ENCODE measurements at regions not wholly inside any gene's neighbourhood (a gene's known extent, or its start where the extent isn't known, plus 50 kb on each side); places are given as distances from the start of the nearest gene placed in this dataset.
"Not testable (repeated sequence)": the region's sequence is repeated elsewhere in the genome, so short reads cannot be mapped to it uniquely, and the experiment has no call there.

DNA sequence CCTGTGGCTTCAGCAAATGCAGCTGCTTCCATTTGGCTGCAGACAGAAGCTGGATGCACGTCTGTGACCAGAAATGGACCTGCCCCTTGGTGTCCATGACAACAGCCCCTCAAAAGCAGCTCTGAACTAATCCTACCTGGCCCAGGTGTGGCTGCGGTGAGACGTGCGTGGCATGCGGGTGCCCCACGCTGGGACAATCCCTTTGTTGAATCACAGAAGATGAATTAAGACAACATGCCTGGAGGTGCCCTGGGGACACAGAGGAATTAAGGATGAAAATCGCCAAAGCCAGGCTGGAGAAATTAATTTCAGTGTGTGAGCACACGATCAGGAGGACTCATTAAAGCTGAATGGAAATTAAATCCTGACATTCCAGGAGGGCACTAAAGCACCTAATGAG lies 281.2 kb upstream of the SFSWAP start:
- Histone ChIP-seq H3K9me3 (ENCODE audit: control extremely low read depth in 1 of 5, control insufficient read depth in 4 of 5, insufficient read depth in 2 of 5, low read depth in 1 of 5, low read length in 4 of 5) (peaks cover 0 to 12% (median 7%) of the 10 kb centered on the region in 5 experiments), H3K27me3 (replicated peaks in 2 of 5; ENCODE audit: control insufficient read depth in 4 of 5, insufficient read depth in 5 of 5, low read length in 4 of 5) (peaks cover 0 to 39% (median 6%) of the 10 kb centered on the region in 5 experiments)
- DNase-seq; H3K4me3 ChIP-seq (ENCODE audit: control insufficient read depth in 1 of 7, extremely low read depth in 1 of 7, insufficient read depth in 4 of 7, low read depth in 2 of 7, low read length in 6 of 7); H3K36me3 ChIP-seq (ENCODE audit: control insufficient read depth in 4 of 4, insufficient read depth in 4 of 4, low read length in 3 of 4); CTCF ChIA-PET; H3K27ac ChIP-seq (ENCODE audit: insufficient read depth in 1 of 2, low read depth in 1 of 2, low read length in 2 of 2, poor library complexity in 1 of 2, severe bottlenecking in 2 of 2); H3K4me1 ChIP-seq (ENCODE audit: control extremely low read depth in 1 of 4, control insufficient read depth in 4 of 4, insufficient read depth in 4 of 4, low read length in 3 of 4); POLR2A ChIA-PET: not testable (repeated sequence)
- 62% methylated on average over 4 of the region's 8 CpGs for WGBS (ENCODE audit: insufficient coverage)

DNA sequence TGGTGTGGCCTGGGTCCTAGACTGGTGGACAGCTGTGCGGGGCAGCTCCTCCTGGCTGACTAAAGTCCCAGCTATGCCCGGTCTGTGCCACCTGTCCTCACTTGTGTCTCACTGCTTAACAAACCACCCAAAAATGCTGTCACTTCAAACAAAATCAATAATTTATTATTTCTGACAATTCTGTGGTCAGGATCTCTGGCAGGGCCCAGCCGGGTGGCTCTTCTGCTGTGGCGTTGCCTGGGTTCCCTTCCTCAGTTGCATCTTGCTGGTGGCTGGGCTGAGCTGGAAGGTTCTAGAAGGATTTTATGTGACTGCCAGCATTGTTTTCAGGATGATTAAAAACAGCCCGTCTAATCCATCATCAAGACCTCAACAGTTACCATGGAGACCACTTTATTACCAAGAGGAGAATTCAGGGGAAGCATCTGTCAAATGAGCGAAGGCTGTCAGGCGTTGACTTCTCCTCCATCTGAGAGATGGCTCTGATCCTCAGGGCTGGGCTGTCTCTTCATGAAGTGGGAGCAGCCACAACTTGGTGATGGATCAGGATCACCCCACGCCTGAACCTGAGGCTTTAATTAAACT lies 280.6 kb upstream of the SFSWAP start:
- 97% methylated on average over 3 of the region's 8 CpGs for WGBS (ENCODE audit: insufficient coverage)
- CTCF ChIA-PET = interaction anchor here (1.3 kb wide), 1 partner anchor 325 kb away, joined by 3 read pairs; no protein-coding TSS in a partner anchor
- Histone ChIP-seq H3K4me1 (ENCODE audit: control extremely low read depth in 1 of 4, control insufficient read depth in 4 of 4, insufficient read depth in 4 of 4, low read length in 3 of 4) (peaks cover 0 to 3% (median 1%) of the 10 kb centered on the region in 4 experiments), H3K4me3 (ENCODE audit: control insufficient read depth in 1 of 7, extremely low read depth in 1 of 7, insufficient read depth in 4 of 7, low read depth in 2 of 7, low read length in 6 of 7) (no peak overlapping the region), H3K27me3 (replicated peaks in 2 of 5; ENCODE audit: control insufficient read depth in 4 of 5, insufficient read depth in 5 of 5, low read length in 4 of 5) (peaks cover 0 to 45% (median 6%) of the 10 kb centered on the region in 5 experiments), H3K36me3 (ENCODE audit: control insufficient read depth in 4 of 4, insufficient read depth in 4 of 4, low read length in 3 of 4) (no peaks in the 10 kb centered on the region), H3K9me3 (ENCODE audit: control extremely low read depth in 1 of 5, control insufficient read depth in 4 of 5, insufficient read depth in 2 of 5, low read depth in 1 of 5, low read length in 4 of 5) (peaks cover 0 to 8% (median 3%) of the 10 kb centered on the region in 5 experiments), H3K27ac (ENCODE audit: insufficient read depth in 1 of 2, low read depth in 1 of 2, low read length in 2 of 2, poor library complexity in 1 of 2, severe bottlenecking in 2 of 2) (no peak overlapping the region)
- no peak for DNase-seq
- POLR2A ChIA-PET = no interaction called here

DNA sequence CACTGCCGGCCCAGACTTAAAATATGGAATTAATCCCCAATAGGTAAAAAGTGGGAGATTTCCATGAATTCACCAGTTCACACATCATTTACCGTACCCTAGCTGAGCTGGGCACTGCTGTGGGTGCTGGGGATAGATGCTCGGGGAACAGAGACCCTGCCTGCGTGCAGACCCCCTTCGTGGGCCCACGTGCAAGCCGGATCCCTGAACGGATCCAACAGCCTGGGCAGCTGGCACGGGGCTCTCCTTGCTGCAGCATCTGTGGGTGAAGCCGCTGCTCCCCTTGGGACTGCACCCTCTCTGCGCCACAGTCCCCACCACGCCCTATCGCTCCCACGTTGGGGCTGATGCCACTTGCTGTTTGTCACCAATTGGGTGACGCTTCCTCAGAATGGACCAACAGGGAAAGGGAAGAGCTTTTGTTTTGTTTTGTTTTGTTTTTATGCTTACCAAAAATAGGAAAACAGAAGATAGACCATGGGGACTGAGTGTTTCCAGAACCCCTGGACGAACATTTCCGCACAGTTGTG lies 279.7 kb upstream of the SFSWAP start:
- DNase-seq; H3K9me3 ChIP-seq (ENCODE audit: control extremely low read depth in 1 of 5, control insufficient read depth in 4 of 5, insufficient read depth in 2 of 5, low read depth in 1 of 5, low read length in 4 of 5); POLR2A ChIA-PET; H3K4me1 ChIP-seq (ENCODE audit: control extremely low read depth in 1 of 4, control insufficient read depth in 4 of 4, insufficient read depth in 4 of 4, low read length in 3 of 4); H3K36me3 ChIP-seq (ENCODE audit: control insufficient read depth in 4 of 4, insufficient read depth in 4 of 4, low read length in 3 of 4); H3K27ac ChIP-seq (ENCODE audit: insufficient read depth in 1 of 2, low read depth in 1 of 2, low read length in 2 of 2, poor library complexity in 1 of 2, severe bottlenecking in 2 of 2); H3K4me3 ChIP-seq (ENCODE audit: control insufficient read depth in 1 of 7, extremely low read depth in 1 of 7, insufficient read depth in 4 of 7, low read depth in 2 of 7, low read length in 6 of 7): not testable (repeated sequence)
- WGBS (ENCODE audit: insufficient coverage) = 94% methylated on average over 8 of the region's 17 CpGs
- CTCF ChIA-PET = interaction anchor here (1.3 kb wide), 1 partner anchor 326 kb away, joined by 3 read pairs; no protein-coding TSS in a partner anchor
- peaks cover 0 to 45% (median 6%) of the 10 kb centered on the region in 5 experiments for H3K27me3 ChIP-seq (replicated peaks in 2 of 5; ENCODE audit: control insufficient read depth in 4 of 5, insufficient read depth in 5 of 5, low read length in 4 of 5)

DNA sequence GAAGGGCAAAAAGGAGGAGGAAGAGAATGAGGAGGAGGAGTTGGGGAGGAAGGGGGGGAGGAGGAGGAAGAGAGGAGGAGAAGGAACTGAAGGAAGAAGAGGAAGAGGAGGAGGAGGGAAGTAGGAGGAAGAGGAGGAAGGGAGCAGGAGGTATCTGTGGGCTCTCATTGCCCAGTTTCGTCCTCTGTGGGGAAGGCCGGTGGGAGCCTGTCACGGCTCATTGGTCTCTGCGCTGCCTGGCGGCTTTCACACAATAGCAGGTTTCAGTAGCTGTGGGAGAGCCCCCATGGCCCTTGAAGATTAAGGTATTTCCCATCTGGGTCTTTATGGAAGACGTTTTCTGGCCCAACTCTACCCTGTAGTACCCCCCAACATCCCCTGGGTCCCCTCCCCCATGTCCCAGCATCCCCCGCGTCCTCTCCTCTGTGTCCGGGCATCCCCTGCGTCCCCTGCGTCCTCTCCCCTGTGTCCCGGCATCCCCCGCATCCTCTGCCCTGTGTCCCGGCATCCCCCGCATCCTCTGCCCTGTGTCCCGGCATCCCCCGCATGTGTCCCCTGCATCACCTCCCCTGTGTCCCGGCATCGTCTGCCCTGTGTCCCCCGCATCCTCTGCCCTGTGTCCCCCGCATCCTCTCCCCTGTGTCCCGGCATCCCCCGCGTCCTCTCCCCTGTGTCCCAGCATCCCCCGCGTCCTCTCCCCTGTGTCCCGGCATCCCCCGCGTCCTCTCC lies 278.2 kb upstream of the SFSWAP start:
- Histone ChIP-seq H3K27ac (ENCODE audit: insufficient read depth in 1 of 2, low read depth in 1 of 2, low read length in 2 of 2, poor library complexity in 1 of 2, severe bottlenecking in 2 of 2) (no peak overlapping the region), H3K36me3 (ENCODE audit: control insufficient read depth in 4 of 4, insufficient read depth in 4 of 4, low read length in 3 of 4) (no peaks in the 10 kb centered on the region), H3K9me3 (ENCODE audit: control extremely low read depth in 1 of 5, control insufficient read depth in 4 of 5, insufficient read depth in 2 of 5, low read depth in 1 of 5, low read length in 4 of 5) (peaks cover 0 to 5% (median 0%) of the 10 kb centered on the region in 5 experiments), H3K4me1 (ENCODE audit: control extremely low read depth in 1 of 4, control insufficient read depth in 4 of 4, insufficient read depth in 4 of 4, low read length in 3 of 4) (peaks cover 0 to 10% (median 4%) of the 10 kb centered on the region in 4 experiments), H3K4me3 (ENCODE audit: control insufficient read depth in 1 of 7, extremely low read depth in 1 of 7, insufficient read depth in 4 of 7, low read depth in 2 of 7, low read length in 6 of 7) (no peak overlapping the region), H3K27me3 (replicated peaks in 2 of 5; ENCODE audit: control insufficient read depth in 4 of 5, insufficient read depth in 5 of 5, low read length in 4 of 5) (peaks cover 0 to 45% (median 6%) of the 10 kb centered on the region in 5 experiments)
- peak in 1 of 3 donors; percentile 7 for DNase-seq
- WGBS (ENCODE audit: insufficient coverage) = 55% methylated on average over 12 of the region's 29 CpGs
- ChIA-PET POLR2A (no interaction called here), CTCF (no interaction called here)

DNA sequence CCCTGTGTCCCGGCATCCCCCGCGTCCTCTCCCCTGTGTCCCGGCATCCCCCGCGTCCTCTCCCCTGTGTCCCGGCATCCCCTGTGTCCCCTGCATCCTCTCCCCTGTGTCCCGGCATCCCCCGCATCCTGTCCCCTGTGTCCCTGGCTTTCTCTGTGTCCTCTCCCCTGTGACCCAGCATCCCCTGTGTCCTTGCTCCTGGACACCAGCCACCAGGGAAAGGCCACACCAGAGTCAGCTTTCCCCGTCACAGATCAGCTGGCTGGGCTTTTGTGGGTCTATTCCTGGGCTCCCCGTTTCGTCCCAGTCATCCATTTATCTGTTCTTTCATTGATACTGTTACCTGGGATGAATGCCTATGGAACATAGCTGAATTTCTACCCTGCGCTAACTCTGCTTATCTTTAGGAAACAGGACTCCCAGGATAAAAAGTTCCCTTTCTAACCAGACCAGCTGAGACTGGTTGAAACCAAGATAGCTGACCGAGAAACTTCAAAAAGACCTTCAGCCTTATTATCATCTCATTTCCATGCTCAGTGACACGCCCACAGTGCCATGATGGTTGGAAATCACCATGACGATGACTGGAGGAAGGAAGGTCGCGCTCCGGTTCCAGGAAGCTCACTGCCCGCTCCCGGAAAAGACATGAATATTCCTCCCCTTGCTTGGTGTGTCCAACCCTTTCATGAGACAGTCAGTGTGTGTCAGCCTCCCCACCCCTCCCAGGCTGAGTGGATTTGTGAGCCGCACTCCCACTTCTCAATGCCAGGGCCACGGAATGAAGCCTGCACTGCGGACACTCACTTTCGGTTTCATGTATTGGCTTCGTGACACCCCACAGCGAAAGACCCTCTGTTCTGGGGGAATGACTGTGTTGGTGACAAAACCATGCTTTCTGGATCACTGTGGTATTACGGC lies 276.4 kb upstream of the SFSWAP start:
- ChIA-PET POLR2A (no interaction called here), CTCF (no interaction called here)
- Histone ChIP-seq H3K27me3 (replicated peaks in 2 of 5; ENCODE audit: control insufficient read depth in 4 of 5, insufficient read depth in 5 of 5, low read length in 4 of 5) (peaks cover 0 to 45% (median 6%) of the 10 kb centered on the region in 5 experiments), H3K36me3 (ENCODE audit: control insufficient read depth in 4 of 4, insufficient read depth in 4 of 4, low read length in 3 of 4) (no peaks in the 10 kb centered on the region), H3K4me1 (ENCODE audit: control extremely low read depth in 1 of 4, control insufficient read depth in 4 of 4, insufficient read depth in 4 of 4, low read length in 3 of 4) (peaks cover 0 to 10% (median 5%) of the 10 kb centered on the region in 4 experiments), H3K9me3 (ENCODE audit: control extremely low read depth in 1 of 5, control insufficient read depth in 4 of 5, insufficient read depth in 2 of 5, low read depth in 1 of 5, low read length in 4 of 5) (peaks cover 0 to 5% (median 0%) of the 10 kb centered on the region in 5 experiments), H3K4me3 (ENCODE audit: control insufficient read depth in 1 of 7, extremely low read depth in 1 of 7, insufficient read depth in 4 of 7, low read depth in 2 of 7, low read length in 6 of 7) (peak overlapping the region in 1 of 7 experiments; percentile 30), H3K27ac (ENCODE audit: insufficient read depth in 1 of 2, low read depth in 1 of 2, low read length in 2 of 2, poor library complexity in 1 of 2, severe bottlenecking in 2 of 2) (no peak overlapping the region)
- DNase-seq = peak; percentile 54 to 69 (median 63)
- WGBS (ENCODE audit: insufficient coverage) = 67% methylated on average over 15 of the region's 28 CpGs

DNA sequence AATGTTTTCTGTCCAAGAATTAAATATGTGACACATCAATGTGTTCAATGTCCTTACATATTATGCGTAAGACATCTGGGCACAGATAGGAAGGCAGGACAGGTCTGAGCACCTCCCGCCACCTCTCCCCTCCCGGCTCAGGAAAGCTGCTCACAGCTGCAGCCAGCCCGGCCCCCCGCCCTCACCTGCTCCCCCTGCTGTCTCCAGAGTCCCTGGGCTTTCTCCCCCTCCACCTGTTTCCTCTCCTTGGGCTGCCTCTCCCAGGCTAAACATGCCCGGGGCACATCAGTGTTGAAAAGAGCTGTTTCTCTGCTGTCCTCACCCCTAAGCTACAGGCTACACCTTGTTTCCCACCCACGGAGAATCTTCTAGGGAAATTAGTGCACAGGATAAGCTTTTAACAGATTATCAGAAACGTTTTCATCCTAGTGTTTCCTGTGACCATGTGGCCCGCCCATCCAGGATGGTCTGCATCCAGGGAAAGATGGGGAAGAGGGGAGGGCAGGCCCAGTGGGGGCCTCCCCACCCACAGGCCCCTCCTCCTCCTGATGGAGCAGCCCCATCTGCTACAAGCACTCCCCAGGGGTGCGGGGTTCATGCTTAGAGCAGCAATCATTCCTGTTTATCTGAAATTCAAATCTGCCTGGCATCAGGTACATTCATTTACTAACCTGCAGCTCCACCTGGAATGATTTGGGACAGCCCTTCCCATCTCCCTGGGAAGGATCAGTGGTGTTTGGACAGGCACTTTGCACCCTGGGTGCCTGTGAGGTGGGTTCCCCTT lies 273.8 kb upstream of the SFSWAP start:
- Histone ChIP-seq H3K27me3 (replicated peaks in 2 of 5; ENCODE audit: control insufficient read depth in 4 of 5, insufficient read depth in 5 of 5, low read length in 4 of 5) (peaks cover 0 to 22% (median 5%) of the 10 kb centered on the region in 5 experiments), H3K4me1 (ENCODE audit: control extremely low read depth in 1 of 4, control insufficient read depth in 4 of 4, insufficient read depth in 4 of 4, low read length in 3 of 4) (peaks cover 0 to 10% (median 5%) of the 10 kb centered on the region in 4 experiments), H3K27ac (ENCODE audit: insufficient read depth in 1 of 2, low read depth in 1 of 2, low read length in 2 of 2, poor library complexity in 1 of 2, severe bottlenecking in 2 of 2) (no peak overlapping the region), H3K9me3 (ENCODE audit: control extremely low read depth in 1 of 5, control insufficient read depth in 4 of 5, insufficient read depth in 2 of 5, low read depth in 1 of 5, low read length in 4 of 5) (no peaks in the 10 kb centered on the region), H3K4me3 (ENCODE audit: control insufficient read depth in 1 of 7, extremely low read depth in 1 of 7, insufficient read depth in 4 of 7, low read depth in 2 of 7, low read length in 6 of 7) (no peak overlapping the region), H3K36me3 (ENCODE audit: control insufficient read depth in 4 of 4, insufficient read depth in 4 of 4, low read length in 3 of 4) (no peaks in the 10 kb centered on the region)
- ChIA-PET CTCF (no interaction called here), POLR2A (interaction anchor here (0.6 kb wide), 1 partner anchor 124 kb away, joined by 3 read pairs; no protein-coding TSS in a partner anchor)
- peak in 2 of 3 donors; percentile 10 to 15 for DNase-seq
- WGBS (ENCODE audit: insufficient coverage) = 42% methylated on average over 9 of the region's 10 CpGs
